CD4-positive, alpha-beta T cell treated with Interleukin-4 for 4 hours (primary cell): ENCODE measurements at regions not wholly inside any gene's neighbourhood (a gene's known extent, or its start where the extent isn't known, plus 50 kb on each side); places are given as distances from the start of the nearest gene placed in this dataset.

ENCODE experiments used
- DNase-seq: peaks from one replicate; pipeline ENCODE4 v3.0.0-alpha.2; 2020

DNA sequence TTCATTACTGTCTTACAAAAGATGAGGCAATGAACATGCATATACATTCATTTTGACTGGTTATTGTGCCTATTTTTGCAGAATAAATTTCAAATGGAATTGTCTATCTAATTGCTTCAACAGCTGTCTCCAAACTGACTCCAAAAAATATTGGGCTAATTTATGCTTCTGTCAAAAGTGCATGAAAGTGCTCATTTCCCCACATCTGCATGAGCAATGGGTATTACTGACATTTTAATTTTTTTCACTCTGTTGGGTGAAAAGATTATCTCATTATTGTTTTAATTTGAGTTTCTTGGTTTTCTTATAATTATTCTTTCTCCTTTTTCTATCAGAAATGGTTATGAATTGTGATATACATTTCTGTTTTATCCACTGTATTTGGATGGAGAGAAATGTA, 404.2 kb downstream of the QKI start:
- DNase-seq, result no peak

DNA sequence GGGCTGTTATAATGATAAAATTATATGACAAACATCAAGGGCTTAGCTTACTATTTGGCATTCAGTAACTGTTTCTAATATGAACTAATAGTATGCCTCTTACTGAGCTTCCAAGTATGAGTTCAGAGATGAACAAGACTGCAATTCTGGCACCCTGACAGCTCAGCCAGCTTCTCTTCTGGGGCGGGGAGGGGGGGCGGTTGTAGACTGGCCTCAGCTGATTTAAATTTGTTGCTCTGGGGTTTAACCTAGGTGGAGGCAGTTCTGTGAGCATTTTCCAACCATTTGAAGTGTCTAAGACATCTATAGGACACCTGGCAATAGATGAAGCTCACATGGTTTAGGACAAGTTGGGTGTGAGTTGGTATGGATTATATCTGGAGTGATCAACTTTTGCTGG, 401.9 kb downstream of the QKI start:
- DNase-seq, result no peak

DNA sequence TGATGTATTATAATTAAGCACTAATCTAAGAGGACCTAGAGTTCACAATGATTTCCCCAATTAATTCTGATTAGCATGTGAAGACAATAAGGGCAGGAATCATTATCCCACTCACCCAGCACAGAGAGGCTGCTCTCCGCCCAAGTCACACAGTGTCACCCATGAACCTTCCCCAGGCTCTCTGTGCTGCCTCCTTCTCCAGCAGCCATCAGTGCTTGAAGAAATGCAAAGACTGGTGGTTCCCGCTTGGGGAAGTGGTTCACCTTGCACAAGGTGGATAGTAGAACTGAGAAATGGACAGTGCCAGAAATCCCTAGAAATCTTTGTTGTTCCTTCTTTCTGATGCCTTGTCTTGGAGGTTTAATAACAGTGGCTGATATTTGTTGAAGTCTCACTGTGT, 401.3 kb downstream of the QKI start:
- DNase-seq, result no peak

DNA sequence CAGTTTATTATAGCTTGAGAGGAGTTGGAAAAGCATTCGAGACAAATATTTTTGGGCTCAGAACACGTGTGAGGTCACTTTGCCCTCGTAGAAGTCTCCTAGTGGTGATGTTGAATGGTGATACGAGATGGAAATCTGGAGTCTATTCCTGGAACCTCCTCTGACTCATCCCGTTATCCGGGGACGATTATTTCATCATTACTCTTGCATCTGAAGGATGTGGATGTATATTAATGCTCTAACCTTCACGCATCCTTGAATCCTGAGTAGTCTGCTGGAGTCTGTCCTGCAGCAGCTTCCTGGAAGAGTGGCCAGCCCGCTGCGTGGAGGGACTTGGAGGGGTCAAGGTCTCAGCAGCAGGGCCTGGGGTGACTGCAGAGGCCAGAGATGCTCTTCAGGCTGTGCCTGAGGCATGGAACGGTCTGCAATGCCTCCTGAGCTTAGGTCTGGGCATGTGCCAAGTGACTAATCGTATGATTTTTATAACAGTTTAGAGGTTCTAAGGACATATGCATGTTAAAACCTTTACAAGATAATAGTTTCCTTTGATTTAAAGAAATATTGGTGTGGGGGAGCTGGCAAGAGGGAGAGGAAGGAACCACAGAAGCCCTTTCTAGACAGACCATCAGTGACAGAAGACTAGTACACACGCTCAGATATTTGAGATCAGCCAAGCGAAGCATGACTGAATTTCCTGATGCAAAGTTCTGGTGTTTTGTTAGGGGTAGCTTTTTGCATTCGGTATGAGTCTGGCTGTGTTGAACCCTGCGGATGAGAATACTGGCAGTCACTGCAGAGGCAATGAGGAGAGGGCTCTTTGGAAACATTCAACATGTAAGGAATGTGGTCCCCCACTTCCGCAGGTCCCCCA, 400.2 kb downstream of the QKI start:
- DNase-seq, result no peak

DNA sequence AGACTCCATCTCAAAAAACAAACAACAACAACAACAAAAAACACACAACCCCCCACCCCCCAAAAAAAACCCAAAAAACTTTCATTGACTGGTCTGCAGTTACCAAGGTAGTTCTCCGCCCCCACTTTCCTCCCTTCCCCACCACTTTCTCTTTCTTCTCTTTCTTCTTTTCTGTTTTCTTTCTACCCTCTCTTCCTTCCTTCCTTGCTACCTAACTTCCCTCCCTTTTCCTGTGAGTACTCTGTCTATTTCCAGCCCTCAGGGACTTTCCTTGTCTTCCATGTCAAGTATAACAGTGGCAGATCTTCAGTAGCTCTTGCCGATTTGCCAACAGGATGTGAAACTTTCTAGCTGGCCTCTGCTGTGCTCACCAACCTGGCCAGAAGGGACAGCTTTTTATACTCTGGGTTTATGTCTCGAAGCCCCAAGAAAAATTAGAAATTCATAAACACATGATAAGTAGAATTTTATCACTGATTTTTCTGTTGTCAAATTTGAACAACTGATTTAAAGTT, 399.5 kb downstream of the QKI start:
- no peak for DNase-seq

DNA sequence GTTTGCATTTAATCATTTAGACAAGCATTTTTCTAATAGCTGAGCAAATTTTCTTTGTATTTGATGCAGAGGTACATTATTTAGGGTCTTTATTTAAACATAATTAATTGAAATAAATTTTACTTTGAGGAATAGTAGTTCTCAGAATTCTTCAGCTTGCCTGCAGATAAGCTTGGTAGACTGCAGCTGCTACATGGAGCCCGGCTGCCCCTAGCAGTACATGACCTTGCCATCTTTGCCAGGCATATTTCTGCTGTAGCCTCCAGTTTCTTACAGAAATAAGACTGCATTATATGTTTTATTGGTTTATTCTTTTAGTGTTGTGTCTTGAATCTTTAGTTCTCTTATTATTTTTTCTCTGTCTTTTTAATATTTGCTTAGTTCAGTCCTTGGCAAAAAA, 396.8 kb downstream of the QKI start:
- DNase-seq, result no peak

DNA sequence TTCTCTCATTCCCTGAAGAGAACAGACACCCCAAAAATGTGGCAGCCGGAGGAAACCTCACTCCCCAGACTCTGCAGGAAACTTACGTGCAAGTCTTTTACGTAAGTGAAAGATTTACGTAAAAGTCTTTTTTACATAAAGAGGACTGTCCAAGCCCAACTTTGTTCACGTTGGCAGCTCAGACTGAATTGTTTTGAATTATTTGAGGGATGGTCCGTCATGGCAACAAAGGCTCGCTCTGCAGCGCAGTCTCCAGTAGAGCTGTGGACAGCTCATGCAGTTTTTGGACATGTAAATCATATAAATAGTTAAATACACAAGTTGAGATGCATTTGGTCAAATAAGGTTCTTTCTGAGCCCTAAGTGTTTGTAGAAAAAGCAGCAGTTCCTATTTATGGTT, 394.8 kb downstream of the QKI start:
- no peak for DNase-seq

DNA sequence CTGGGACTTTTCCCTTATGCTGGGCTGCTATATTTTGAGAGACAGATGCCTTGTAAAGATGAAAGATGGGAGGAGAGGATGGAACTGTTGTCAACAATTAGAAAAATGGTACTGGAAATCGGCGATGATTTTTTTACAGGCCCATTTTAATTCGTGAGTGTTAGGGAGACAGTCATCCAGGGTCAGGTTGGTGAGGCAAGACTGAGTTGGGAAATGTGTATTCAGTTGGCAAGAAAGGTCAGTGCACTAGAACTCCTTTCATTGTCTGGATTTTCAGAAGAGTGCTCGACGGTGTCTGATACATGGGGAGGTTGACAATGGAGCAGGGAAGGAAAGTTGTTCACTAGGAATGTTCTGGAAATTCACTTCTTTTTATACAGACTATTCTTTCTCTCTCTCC, 394.4 kb downstream of the QKI start:
- no peak for DNase-seq

DNA sequence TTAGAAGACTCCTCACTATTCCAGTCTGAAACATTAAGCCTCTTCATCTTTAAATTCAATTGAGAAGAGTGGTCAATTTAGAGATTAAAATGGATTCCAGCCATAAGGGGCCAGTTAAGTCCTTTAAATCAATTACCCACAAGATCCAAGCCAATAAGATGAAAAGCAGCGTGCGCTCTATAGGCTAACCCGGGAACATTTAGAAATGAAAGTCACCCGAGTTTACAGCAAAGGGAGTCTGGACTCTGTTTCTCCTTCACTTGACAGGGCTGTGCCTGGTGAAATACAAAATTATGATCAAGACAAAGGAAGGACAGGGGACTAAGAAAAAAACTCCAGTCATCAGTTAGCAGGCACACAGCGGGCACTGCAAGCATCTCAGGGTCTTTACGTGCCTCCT, 393.7 kb downstream of the QKI start:
- DNase-seq, result no peak

DNA sequence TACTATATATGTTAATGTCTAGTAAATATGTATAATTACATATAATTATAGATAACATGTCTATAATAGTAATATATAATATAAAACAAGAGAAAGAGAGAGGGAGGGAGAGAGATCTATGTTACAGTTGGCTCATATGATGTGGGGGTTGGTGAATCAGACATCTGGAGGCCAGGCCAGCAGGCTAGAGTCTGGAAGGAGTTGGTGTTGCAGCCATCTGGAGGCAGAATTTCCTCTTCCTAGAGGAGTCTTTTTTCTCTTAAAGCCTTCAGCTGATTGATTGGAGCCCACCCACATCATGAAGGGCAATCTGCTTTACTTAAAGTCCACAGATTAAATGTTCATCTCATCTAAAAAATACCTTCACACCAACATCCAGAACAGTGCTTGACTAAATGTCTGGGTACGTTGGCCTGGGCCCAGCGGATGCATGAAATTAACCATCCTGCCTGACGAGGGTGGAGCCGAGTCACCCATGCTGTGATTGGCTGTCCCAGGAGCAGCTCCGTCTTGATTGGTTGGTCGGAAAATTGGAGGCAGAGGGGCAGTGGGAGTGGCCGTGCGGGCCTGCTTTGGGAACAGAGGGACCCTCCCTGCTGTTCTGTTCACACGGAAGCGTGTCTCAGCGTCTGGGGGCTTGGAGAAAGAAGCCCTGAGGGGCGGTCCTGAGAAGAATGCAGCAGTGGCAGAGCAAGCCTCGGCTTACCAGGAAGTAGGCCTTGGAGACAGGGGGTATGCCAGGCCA, 392.4 kb downstream of the QKI start:
- DNase-seq, result no peak

DNA sequence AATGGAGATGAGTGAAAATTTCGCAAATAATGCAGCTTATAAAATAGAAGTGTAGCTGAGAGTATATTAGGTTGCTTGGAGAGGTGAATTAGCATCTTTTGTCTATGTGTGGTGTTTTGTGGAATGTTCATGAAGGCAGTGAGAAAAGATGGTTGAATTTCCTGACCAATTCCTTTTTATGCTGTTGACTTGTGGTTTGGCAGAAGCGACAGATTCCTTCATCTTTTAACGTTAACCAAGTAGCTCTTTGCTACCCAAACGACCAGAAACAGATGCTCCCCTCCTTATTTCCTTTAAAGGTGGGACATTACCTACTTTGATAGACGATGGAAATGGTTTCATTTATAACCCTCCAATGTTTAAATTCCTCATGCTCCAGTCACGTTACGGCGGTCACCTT, 390.5 kb downstream of the QKI start:
- DNase-seq, result no peak

DNA sequence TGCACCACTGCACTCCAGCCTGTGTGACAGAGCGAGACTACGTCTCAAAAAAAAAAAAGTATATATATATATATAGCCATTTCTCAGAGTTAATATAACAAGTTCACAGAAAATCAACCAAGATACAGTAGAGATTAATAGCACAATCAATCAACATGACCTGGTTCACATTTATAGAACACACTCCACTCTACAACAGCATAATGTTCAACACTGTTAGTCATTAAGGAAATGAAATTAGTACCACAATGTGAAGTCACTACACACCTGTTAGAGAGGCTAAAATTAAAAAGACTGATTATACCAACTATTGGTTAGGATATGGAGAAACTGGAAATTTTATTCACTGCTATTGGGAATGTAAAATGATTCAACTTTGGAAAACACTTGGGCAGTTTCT, 387.7 kb downstream of the QKI start:
- DNase-seq, result no peak

DNA sequence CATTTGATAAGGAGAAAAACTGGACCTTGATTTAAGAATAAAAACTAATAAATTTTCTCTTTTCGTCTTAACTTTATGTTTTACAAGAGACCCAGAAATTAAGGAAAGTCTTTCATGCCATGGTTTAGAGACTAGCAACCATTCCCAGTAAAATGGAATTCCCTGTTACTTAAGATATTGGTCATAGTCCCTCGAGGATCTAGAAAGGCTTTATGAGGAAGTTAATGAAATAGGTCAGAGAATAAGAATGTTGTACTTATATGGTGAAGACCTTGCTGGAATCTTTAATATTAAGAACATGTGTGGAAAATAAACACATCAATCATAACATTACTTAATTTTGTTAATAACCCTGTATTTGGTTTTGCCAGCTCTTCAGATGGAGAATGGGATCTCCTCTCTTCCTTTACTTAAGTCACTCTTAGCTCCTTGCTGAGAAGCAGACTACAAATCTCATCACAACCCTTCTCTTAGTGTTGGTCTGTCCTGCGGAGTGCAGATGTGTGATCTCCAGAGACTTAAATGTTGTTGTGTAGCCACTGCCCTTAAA, 382.9 kb downstream of the QKI start:
- no peak for DNase-seq

DNA sequence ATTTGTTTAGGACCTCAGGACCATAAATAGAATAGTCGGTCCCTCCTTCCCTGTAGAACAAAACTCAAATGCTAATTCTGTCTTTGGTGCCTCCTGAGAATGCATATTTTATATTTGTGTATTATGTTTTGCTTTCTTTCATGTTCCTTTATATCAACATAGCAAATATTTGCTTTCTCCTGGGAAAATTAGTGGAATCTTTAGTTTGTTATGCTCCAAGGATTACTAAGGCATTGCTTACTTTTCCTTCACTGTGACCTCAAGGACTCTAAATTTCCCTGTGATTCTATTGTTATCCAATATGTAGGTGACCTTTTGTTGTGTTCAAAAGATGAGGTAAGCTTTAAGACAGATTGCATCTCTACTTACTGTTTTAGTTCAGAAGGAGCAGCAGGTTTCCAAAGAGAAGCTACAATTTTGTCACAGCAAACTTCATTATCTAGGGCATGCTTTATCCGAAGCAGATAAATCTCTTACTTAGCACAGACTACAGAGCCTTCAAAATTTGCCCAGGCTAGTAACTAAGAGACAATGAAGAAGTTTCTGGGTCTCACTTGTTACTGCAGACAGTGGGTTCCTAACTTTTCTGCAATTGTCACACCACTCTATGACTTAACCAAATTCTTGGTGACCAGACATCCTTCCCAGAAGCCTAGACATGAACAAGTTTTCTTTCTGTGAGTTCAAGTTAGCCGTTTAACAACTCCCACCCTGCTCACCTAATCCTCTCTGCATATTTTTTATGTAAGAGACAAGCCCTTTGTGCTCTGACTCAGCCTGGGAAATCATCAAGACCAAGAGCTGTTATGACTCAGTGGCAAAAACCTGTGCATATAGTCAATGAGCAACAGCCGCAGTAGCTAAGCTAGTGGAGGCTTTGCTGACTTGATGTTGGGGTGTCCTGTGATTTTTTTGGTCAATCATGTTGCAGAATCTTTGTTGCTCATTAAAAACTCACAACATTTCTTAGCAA, 378.8 kb downstream of the QKI start:
- DNase-seq, result no peak

DNA sequence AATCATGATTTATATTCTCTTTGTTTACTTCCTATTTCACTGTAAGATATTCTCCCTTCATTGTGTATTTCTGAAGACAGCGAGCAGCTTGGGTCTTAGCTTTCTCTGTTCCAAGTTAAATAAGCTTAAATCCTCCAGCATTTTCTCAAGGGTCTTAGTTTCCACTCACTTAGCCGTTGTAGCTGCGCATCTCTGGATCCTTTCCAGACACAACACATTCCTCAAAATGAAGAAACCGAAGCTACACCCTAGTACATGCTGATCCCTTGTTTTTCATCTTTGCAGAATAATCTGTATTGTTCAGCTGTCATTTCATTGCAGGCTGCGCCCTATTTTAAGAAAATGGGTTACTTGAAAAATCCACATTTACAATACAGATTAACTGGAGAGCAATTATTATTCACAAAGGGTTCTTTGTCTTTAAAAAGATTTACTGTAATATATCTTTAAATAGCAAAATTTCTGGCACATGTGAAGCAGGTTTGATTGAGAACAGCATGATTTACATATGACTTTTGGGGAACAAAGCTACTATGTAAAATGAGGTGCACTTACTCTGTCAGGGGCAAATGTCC, 375.8 kb downstream of the QKI start:
- DNase-seq, result no peak

DNA sequence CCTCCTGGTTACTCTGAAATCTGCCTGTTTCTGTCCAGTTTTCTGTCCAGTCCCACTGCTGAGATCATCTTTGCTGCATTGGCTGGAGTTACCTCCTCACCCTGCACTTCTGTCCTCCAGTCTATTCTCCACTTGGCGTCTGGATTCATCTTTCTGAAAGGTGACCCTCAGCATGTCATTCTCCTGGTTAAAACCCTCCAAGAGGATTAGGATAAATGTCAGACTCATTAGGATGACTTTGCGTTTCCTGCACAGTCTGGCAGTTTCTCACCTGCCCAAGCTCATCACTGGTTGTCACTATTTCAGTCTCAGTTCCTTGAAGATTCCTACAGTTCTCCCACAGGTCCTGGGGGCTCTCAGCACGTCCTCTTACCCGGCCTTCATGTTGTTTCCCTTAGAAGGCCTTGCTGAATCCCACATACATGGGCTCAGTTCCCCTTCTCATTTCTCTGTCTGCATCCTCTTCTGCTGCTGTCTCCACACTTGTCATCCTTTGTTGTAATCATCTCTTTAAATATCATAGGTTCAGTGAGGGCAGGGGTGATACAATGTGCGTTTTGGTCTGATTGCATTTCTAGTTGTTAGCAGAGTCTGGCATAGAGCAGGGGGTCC, 374.8 kb downstream of the QKI start:
- no peak for DNase-seq

DNA sequence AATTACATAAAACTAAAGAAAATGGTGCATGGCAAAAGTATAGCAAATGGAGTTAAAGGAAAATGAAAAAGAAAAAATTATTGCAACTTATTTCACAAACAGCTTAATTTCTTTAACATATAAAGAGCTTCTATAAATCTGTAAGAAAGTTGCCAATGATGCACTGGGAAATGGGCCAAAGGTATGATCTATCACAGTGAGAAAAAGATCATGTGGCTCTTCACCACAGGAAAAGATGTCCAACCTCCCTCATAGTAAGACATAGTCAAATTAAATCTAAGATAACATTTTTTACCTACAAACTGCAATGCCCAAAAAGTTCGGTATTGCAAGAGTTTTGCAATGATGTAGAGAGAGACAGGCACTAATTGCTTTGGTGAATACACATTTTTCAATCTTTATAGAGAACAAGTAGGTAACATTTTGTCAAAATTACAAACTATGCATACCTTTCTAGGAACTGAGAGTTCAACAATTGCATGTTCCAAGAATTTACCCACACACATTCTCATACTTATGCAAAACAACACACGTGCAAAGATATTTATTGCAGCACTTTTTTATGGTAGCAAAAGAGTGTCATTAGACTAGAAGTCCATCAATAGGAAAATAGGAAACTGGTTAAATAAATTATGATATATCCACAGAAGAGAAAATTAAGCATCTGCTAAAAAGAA, 372.6 kb downstream of the QKI start:
- no peak for DNase-seq

DNA sequence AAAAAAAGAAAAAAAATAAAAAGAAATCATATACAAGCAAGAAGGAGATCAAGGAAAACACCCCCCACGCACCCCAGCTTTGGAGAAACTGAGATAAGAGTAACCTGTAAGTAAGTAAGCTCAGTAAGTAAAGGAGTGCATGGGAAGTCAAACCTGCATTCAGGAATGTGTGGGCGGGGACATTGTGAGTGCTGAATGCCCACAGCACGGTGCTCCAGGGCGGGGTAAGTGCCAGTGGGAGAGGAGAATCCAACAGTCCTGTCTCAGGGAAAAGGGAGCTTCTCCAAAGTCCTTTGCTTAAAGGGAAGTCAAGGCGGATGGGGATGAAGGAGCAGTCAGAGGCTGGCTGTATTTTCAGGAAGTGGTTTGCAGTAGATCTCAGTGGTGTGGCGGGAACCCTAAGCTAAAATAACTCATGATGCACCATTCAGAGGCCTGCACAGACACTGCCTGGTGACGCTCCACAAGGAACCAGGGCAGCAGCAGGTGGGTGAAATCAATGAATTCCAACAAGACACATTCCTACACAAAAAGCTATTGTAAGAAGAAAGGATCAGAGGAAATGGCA, 368.0 kb downstream of the QKI start:
- no peak for DNase-seq

DNA sequence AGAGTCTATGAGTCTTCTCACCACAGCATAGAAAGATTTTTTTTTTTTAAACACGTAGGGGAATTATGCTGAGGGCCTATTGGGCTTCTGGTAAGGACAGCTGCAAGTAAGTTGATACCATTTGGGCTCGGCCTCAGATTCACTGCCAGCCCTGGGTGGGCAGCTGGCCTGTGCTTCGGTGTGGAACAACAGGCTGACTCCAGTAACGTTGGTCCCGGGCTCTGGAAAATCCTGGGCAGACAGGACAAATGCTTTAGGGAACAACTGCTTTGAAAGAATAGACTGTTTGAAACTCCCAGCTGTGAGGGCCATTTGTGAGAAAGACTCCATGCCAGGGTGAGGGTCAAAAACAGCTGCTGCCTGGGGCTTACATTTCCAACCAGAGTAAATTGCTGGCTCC, 366.5 kb downstream of the QKI start:
- DNase-seq, result no peak

DNA sequence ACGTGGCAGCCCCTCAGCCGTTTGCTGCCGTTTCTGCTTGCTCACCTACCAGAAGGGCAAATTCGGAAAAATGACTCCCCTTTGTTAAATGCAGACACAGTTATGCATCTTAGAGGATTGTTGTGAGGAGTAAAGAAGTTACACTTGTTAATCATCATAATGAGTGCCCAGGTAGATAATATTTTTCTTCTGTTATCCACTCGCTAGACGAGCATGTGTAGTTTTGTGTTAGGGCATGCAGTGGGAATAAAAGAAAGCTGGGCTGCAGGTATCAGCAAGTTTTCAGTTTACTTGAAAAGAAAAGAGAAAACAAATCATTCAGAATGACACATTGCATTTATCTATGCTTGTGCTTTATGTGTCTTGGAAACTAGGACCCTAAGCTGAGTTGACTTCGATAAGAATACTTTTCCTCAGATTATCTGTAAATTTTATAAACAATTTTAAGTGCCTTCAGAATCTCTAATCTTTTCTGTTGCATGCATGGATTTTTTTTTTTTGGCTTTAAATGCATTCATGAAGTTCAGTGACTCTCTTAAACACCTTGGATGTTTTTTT, 365.3 kb downstream of the QKI start:
- no peak for DNase-seq

DNA sequence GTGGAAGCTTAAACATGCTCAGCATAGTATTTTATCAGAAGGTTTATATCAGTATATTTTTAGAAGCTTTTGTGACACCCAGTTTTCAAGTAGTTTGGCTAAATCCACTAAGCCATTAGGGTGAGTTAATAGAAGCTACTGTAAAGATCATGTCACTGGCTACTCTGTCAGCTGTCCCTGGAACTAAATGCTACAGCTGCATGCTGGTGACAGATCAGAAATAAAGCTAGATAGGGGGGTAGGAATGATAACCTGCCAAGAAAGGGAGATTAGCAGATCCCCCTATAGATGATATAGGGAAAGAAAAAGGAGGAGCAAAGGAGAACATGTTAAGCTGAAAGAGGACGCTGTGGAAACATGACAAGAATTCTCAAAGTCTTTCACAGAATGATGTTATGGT, 363.2 kb downstream of the QKI start:
- DNase-seq, result no peak
